OCI-LY1 (cell line): ENCODE measurements at regions not wholly inside any gene's neighbourhood (a gene's known extent, or its start where the extent isn't known, plus 50 kb on each side); places are given as distances from the start of the nearest gene placed in this dataset.

Source experiments
- H2AFZ ChIP-seq: fragments of 200-600 bp; sonication (generic), shearing (Covaris generic); 2 replicates; pipeline ENCODE4 v1.6.0; 2014; ENCODE audit warnings: antibody characterized with exemption, mild to moderate bottlenecking, low read length
- H3F3A ChIP-seq: fragments of 200-600 bp; sonication (generic), shearing (Covaris generic); 2 replicates; pipeline ENCODE4 v1.6.0; 2014; ENCODE audit warnings: mild to moderate bottlenecking, antibody characterized with exemption, low read length, moderate library complexity; ENCODE audit not compliant: insufficient read depth
- H3K27ac ChIP-seq: fragments of 200-600 bp; sonication (generic); 2 replicates; pipeline ENCODE4 v1.5.1; 2014; ENCODE audit warnings: low read length, mixed run types, mild to moderate bottlenecking, low read depth; ENCODE audit not compliant: poor library complexity, severe bottlenecking
- H3K27me3 ChIP-seq: fragments of 200-600 bp; sonication (generic); 2 replicates; pipeline ENCODE4 v1.6.0; 2014; ENCODE audit warnings: antibody characterized with exemption, mild to moderate bottlenecking, low read length, moderate library complexity; ENCODE audit not compliant: insufficient read depth
- H3K36me3 ChIP-seq: fragments of 200-600 bp; sonication (generic); 2 replicates; pipeline ENCODE4 v1.6.1; 2014; ENCODE audit warnings: mild to moderate bottlenecking, antibody characterized with exemption, low read length, moderate library complexity, mixed read lengths; ENCODE audit not compliant: insufficient read depth
- H3K4me1 ChIP-seq: fragments of 200-600 bp; sonication (generic); 2 replicates; pipeline ENCODE4 v1.5.1; 2014; ENCODE audit warnings: mild to moderate bottlenecking, low read length, moderate library complexity; ENCODE audit not compliant: insufficient read depth, severe bottlenecking
- H3K4me2 ChIP-seq: fragments of 200-600 bp; sonication (generic), shearing (Covaris generic); 2 replicates; pipeline ENCODE4 v1.6.1; 2014; ENCODE audit warnings: low read length
- H3K4me3 ChIP-seq: fragments of 200-600 bp; sonication (generic); 2 replicates; pipeline ENCODE4 v1.5.1; 2014; ENCODE audit warnings: low read length, low read depth, mild to moderate bottlenecking, mixed read lengths; ENCODE audit not compliant: poor library complexity, severe bottlenecking
- H3K79me2 ChIP-seq: fragments of 200-600 bp; shearing (Covaris generic); 2 replicates; pipeline ENCODE4 v1.6.1; 2016; ENCODE audit warnings: mixed run types, low read length, mixed read lengths; ENCODE audit not compliant: insufficient read depth
- H3K9ac ChIP-seq: fragments of 200-600 bp; sonication (generic), shearing (Covaris generic); 2 replicates; pipeline ENCODE4 v1.6.1; 2014; ENCODE audit warnings: mild to moderate bottlenecking, low read length, mixed read lengths
- H3K9me2 ChIP-seq: fragments of 200-600 bp; sonication (generic), shearing (Covaris generic); 2 replicates; pipeline ENCODE4 v1.6.1; 2014; ENCODE audit warnings: low read depth, mild to moderate bottlenecking, low read length, mixed read lengths
- H3K9me3 ChIP-seq: fragments of 200-600 bp; shearing (Covaris generic); 2 replicates; pipeline ENCODE4 v1.6.1; 2014; ENCODE audit warnings: low read length, mixed read lengths
- H4K20me1 ChIP-seq: fragments of 200-600 bp; sonication (generic), shearing (Covaris generic); 2 replicates; pipeline ENCODE4 v1.6.0; 2016; ENCODE audit warnings: mild to moderate bottlenecking, low read length; ENCODE audit not compliant: insufficient read depth
- CTCF ChIP-seq: fragments of 200-600 bp; sonication (generic), shearing (Covaris generic); IDR thresholded peaks from 2 replicates; pipeline ENCODE4 v1.5.1; 2017; ENCODE audit warnings: mild to moderate bottlenecking, antibody characterized with exemption, low read length, moderate library complexity, mixed read lengths
- EZH2 ChIP-seq: fragments of 200-600 bp; sonication (generic), shearing (Covaris generic); IDR thresholded peaks from 2 replicates; pipeline ENCODE4 v1.8.0; 2017; ENCODE audit warnings: borderline replicate concordance, mixed run types, mild to moderate bottlenecking, antibody characterized with exemption, low read length, moderate library complexity, mixed read lengths

- no peak overlapping the region for H3K27ac ChIP-seq
- TF ChIP-seq EZH2 (no peak), CTCF (no peak)
- no peaks in the 10 kb centered on the region for H3K9me3 ChIP-seq
- no peak overlapping the region for H3K4me2 ChIP-seq
- no peak overlapping the region for H3K9ac ChIP-seq
- no peak overlapping the region for H3K4me3 ChIP-seq
- H3K36me3 ChIP-seq = no peaks in the 10 kb centered on the region
- no peaks in the 10 kb centered on the region for H3F3A ChIP-seq
- no peaks in the 10 kb centered on the region for H3K4me1 ChIP-seq
- H3K27me3 ChIP-seq = no peaks in the 10 kb centered on the region
- no peaks in the 10 kb centered on the region for H3K79me2 ChIP-seq
- H3K9me2 ChIP-seq = no peaks in the 10 kb centered on the region
- no peaks in the 10 kb centered on the region for H4K20me1 ChIP-seq
- no peak overlapping the region for H2AFZ ChIP-seq
Measured at GRCh38 chr3:33975463-33975862, 177.0 kb downstream of the PDCD6IP start.

GRCh38 chr3:33977227-33977626 is 178.8 kb downstream of the PDCD6IP start:
- H3K27ac ChIP-seq = no peak overlapping the region
- H3K9me3 ChIP-seq = no peaks in the 10 kb centered on the region
- TF ChIP-seq EZH2 (no peak), CTCF (no peak)
- no peak overlapping the region for H3K4me2 ChIP-seq
- no peak overlapping the region for H3K4me3 ChIP-seq
- no peaks in the 10 kb centered on the region for H3K9me2 ChIP-seq
- no peak overlapping the region for H2AFZ ChIP-seq
- H3K36me3 ChIP-seq = no peaks in the 10 kb centered on the region
- no peaks in the 10 kb centered on the region for H3F3A ChIP-seq
- H3K9ac ChIP-seq = no peak overlapping the region
- H3K79me2 ChIP-seq = no peaks in the 10 kb centered on the region
- H3K4me1 ChIP-seq = no peaks in the 10 kb centered on the region
- H4K20me1 ChIP-seq = no peaks in the 10 kb centered on the region
- H3K27me3 ChIP-seq = no peaks in the 10 kb centered on the region

GRCh38 chr3:33980252-33980651 is 181.8 kb downstream of the PDCD6IP start:
- Histone ChIP-seq H3K9me3 (no peaks in the 10 kb centered on the region), H3K4me2 (no peak overlapping the region), H3K9ac (no peak overlapping the region), H3K79me2 (no peaks in the 10 kb centered on the region), H3K4me3 (no peak overlapping the region), H4K20me1 (no peaks in the 10 kb centered on the region), H2AFZ (no peak overlapping the region), H3K27ac (no peak overlapping the region), H3K27me3 (no peaks in the 10 kb centered on the region), H3K36me3 (no peaks in the 10 kb centered on the region), H3K4me1 (no peaks in the 10 kb centered on the region), H3F3A (no peaks in the 10 kb centered on the region), H3K9me2 (no peaks in the 10 kb centered on the region)
- TF ChIP-seq EZH2 = no peak
- peak; percentile 17; the same call in 1 of the 2 replicates for TF ChIP-seq CTCF
